OCI-LY1 (cell line): ENCODE measurements at regions not wholly inside any gene's neighbourhood (a gene's known extent, or its start where the extent isn't known, plus 50 kb on each side); places are given as distances from the start of the nearest gene placed in this dataset.

Experiments used
- H2AFZ ChIP-seq: fragments of 200-600 bp; sonication (generic), shearing (Covaris generic); 2 replicates; pipeline ENCODE4 v1.6.0; 2014; ENCODE audit warnings: antibody characterized with exemption, mild to moderate bottlenecking, low read length
- H3F3A ChIP-seq: fragments of 200-600 bp; sonication (generic), shearing (Covaris generic); 2 replicates; pipeline ENCODE4 v1.6.0; 2014; ENCODE audit warnings: mild to moderate bottlenecking, antibody characterized with exemption, low read length, moderate library complexity; ENCODE audit not compliant: insufficient read depth
- H3K27ac ChIP-seq: fragments of 200-600 bp; sonication (generic); 2 replicates; pipeline ENCODE4 v1.5.1; 2014; ENCODE audit warnings: low read length, mixed run types, mild to moderate bottlenecking, low read depth; ENCODE audit not compliant: poor library complexity, severe bottlenecking
- H3K27me3 ChIP-seq: fragments of 200-600 bp; sonication (generic); 2 replicates; pipeline ENCODE4 v1.6.0; 2014; ENCODE audit warnings: antibody characterized with exemption, mild to moderate bottlenecking, low read length, moderate library complexity; ENCODE audit not compliant: insufficient read depth
- H3K36me3 ChIP-seq: fragments of 200-600 bp; sonication (generic); 2 replicates; pipeline ENCODE4 v1.6.1; 2014; ENCODE audit warnings: mild to moderate bottlenecking, antibody characterized with exemption, low read length, moderate library complexity, mixed read lengths; ENCODE audit not compliant: insufficient read depth
- H3K4me1 ChIP-seq: fragments of 200-600 bp; sonication (generic); 2 replicates; pipeline ENCODE4 v1.5.1; 2014; ENCODE audit warnings: mild to moderate bottlenecking, low read length, moderate library complexity; ENCODE audit not compliant: insufficient read depth, severe bottlenecking
- H3K4me2 ChIP-seq: fragments of 200-600 bp; sonication (generic), shearing (Covaris generic); 2 replicates; pipeline ENCODE4 v1.6.1; 2014; ENCODE audit warnings: low read length
- H3K4me3 ChIP-seq: fragments of 200-600 bp; sonication (generic); 2 replicates; pipeline ENCODE4 v1.5.1; 2014; ENCODE audit warnings: low read length, low read depth, mild to moderate bottlenecking, mixed read lengths; ENCODE audit not compliant: poor library complexity, severe bottlenecking
- H3K79me2 ChIP-seq: fragments of 200-600 bp; shearing (Covaris generic); 2 replicates; pipeline ENCODE4 v1.6.1; 2016; ENCODE audit warnings: mixed run types, low read length, mixed read lengths; ENCODE audit not compliant: insufficient read depth
- H3K9ac ChIP-seq: fragments of 200-600 bp; sonication (generic), shearing (Covaris generic); 2 replicates; pipeline ENCODE4 v1.6.1; 2014; ENCODE audit warnings: mild to moderate bottlenecking, low read length, mixed read lengths
- H3K9me2 ChIP-seq: fragments of 200-600 bp; sonication (generic), shearing (Covaris generic); 2 replicates; pipeline ENCODE4 v1.6.1; 2014; ENCODE audit warnings: low read depth, mild to moderate bottlenecking, low read length, mixed read lengths
- H3K9me3 ChIP-seq: fragments of 200-600 bp; shearing (Covaris generic); 2 replicates; pipeline ENCODE4 v1.6.1; 2014; ENCODE audit warnings: low read length, mixed read lengths
- H4K20me1 ChIP-seq: fragments of 200-600 bp; sonication (generic), shearing (Covaris generic); 2 replicates; pipeline ENCODE4 v1.6.0; 2016; ENCODE audit warnings: mild to moderate bottlenecking, low read length; ENCODE audit not compliant: insufficient read depth
- EZH2 ChIP-seq: fragments of 200-600 bp; sonication (generic), shearing (Covaris generic); IDR thresholded peaks from 2 replicates; pipeline ENCODE4 v1.8.0; 2017; ENCODE audit warnings: borderline replicate concordance, mixed run types, mild to moderate bottlenecking, antibody characterized with exemption, low read length, moderate library complexity, mixed read lengths
- TF ChIP-seq, protein P1 (sequence below): fragments of 200-600 bp; sonication (generic), shearing (Covaris generic); IDR thresholded peaks from 2 replicates; pipeline ENCODE4 v1.5.1; 2017; ENCODE audit warnings: mild to moderate bottlenecking, antibody characterized with exemption, low read length, moderate library complexity, mixed read lengths

DNA sequence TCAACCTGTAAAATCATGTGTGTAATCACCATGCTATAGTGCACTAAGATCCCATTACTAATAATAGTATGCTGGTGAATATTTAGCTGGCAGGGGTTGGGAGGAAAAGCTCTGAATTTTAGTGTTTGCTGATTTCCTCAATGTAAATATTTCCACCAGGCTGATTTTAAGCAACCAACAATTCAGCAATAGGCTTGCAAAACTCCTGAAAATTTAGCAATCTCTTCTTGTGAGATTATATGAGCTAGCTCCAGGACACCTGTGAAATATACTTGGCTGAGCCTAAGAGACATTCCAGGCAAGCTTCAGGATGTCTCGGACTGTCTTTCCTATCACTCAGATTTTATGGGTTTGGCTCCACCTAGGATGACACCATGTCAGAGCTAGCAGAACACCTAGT is 106.9 kb upstream of the ANO4 start:
- Histone ChIP-seq H3K9me2 (no peaks in the 10 kb centered on the region), H2AFZ (no peak overlapping the region), H3K27me3 (no peaks in the 10 kb centered on the region), H3K9me3 (no peaks in the 10 kb centered on the region), H4K20me1 (no peaks in the 10 kb centered on the region), H3K9ac (no peak overlapping the region), H3F3A (no peaks in the 10 kb centered on the region), H3K79me2 (no peaks in the 10 kb centered on the region), H3K36me3 (no peaks in the 10 kb centered on the region), H3K4me2 (no peak overlapping the region), H3K27ac (no peak overlapping the region), H3K4me1 (no peaks in the 10 kb centered on the region), H3K4me3 (no peak overlapping the region)
- no peak for TF ChIP-seq EZH2
- TF ChIP-seq, protein P1, sequence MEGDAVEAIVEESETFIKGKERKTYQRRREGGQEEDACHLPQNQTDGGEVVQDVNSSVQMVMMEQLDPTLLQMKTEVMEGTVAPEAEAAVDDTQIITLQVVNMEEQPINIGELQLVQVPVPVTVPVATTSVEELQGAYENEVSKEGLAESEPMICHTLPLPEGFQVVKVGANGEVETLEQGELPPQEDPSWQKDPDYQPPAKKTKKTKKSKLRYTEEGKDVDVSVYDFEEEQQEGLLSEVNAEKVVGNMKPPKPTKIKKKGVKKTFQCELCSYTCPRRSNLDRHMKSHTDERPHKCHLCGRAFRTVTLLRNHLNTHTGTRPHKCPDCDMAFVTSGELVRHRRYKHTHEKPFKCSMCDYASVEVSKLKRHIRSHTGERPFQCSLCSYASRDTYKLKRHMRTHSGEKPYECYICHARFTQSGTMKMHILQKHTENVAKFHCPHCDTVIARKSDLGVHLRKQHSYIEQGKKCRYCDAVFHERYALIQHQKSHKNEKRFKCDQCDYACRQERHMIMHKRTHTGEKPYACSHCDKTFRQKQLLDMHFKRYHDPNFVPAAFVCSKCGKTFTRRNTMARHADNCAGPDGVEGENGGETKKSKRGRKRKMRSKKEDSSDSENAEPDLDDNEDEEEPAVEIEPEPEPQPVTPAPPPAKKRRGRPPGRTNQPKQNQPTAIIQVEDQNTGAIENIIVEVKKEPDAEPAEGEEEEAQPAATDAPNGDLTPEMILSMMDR: no peak

DNA sequence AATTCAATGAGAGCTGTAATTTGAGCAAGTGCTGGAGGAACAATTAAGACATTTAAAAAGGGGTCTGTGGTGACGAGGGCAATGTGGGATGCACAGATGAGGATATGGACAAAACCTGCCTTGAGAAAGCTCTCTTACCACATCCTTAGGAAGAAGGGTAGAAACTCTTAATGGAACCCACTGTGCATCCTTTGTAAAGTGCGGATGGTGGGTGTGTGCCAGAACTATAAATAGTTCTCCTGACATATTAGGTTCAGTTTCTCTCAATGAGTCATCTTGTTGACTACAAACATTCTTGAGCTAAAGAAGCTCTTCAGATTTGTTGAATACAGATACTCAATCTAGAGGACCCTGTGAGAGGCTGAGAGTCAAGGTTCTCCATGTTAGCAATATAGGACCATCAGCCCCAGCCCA is 106.1 kb upstream of the ANO4 start:
- Histone ChIP-seq H2AFZ (no peak overlapping the region), H3K9me2 (no peaks in the 10 kb centered on the region), H3K27ac (no peak overlapping the region), H3K9ac (no peak overlapping the region), H3K9me3 (no peaks in the 10 kb centered on the region), H3K79me2 (no peaks in the 10 kb centered on the region), H3K4me3 (no peak overlapping the region), H3K36me3 (no peaks in the 10 kb centered on the region), H3K4me1 (no peaks in the 10 kb centered on the region), H4K20me1 (no peaks in the 10 kb centered on the region), H3K27me3 (no peaks in the 10 kb centered on the region), H3K4me2 (no peak overlapping the region), H3F3A (no peaks in the 10 kb centered on the region)
- no peak for TF ChIP-seq EZH2
- TF ChIP-seq, protein P1: no peak

DNA sequence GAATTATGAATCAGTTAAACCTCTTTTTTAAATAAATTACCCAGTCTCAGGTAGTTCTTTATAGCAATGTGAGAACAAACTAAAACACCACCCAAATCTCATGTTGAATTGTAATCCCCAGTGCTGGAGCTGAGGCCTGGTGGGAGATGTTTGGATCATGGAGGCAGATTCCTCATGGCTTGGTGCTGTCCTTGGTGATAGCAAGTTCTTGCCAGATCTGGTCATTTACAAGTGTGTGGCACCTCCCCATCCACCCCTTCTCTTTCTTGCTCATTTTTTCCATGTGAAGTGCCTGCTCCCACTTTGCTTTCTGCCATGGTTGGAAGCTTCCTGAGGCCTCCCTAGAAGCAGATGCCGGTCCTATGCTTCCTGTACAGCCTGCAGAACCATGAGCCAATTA is 102.1 kb upstream of the ANO4 start:
- no peaks in the 10 kb centered on the region for H3F3A ChIP-seq
- no peak overlapping the region for H2AFZ ChIP-seq
- H3K27ac ChIP-seq: no peak overlapping the region
- H3K79me2 ChIP-seq: no peaks in the 10 kb centered on the region
- H3K9me3 ChIP-seq: no peaks in the 10 kb centered on the region
- no peaks in the 10 kb centered on the region for H3K9me2 ChIP-seq
- no peaks in the 10 kb centered on the region for H3K27me3 ChIP-seq
- H3K4me1 ChIP-seq: no peaks in the 10 kb centered on the region
- H3K4me3 ChIP-seq: no peak overlapping the region
- no peak overlapping the region for H3K4me2 ChIP-seq
- H4K20me1 ChIP-seq: no peaks in the 10 kb centered on the region
- H3K9ac ChIP-seq: no peak overlapping the region
- no peaks in the 10 kb centered on the region for H3K36me3 ChIP-seq
- TF ChIP-seq, protein P1: no peak
- TF ChIP-seq EZH2: no peak
